GM12878 (cell line): ENCODE measurements at regions not wholly inside any gene's neighbourhood (a gene's known extent, or its start where the extent isn't known, plus 50 kb on each side); places are given as distances from the start of the nearest gene placed in this dataset.

Experiments
- ATAC-seq: fragments of 200-7000 bp; cut with Tn5 transposase; 3 replicates; pipeline ENCODE4 v1.9.1; 2020; ENCODE audit warnings: mild to moderate bottlenecking, moderate library complexity
- BruUV-seq: library from RNA; stranded (reverse); fragments of 400-500 nt; replicated peaks from 2 replicates; lab custom pipeline; 2021; lab: Mats Ljungman, UMichigan
- CTCF ChIA-PET: fragments of 300-600 bp; sonication (Branson Sonifier 250); formaldehyde crosslinking; extraction: SDS; loops from one replicate; lab custom pipeline; 2021; ENCODE audit warnings: inconsistent platforms; lab: Yijun Ruan, JAX
- POLR2A ChIA-PET: fragments of 350-600 bp; formaldehyde crosslinking; extraction: SDS; loops from one replicate; lab custom pipeline; 2021; ENCODE audit warnings: inconsistent platforms; lab: Charles Lee
- RAD21 ChIA-PET: fragments of 300-600 bp; sonication (Branson Sonifier 250); formaldehyde crosslinking; loops from one replicate; lab custom pipeline; 2023; ENCODE audit warnings: antibody characterized with exemption; ENCODE audit not compliant: unreplicated experiment; lab: Charles Lee
- SMC1A ChIA-PET: fragments of 300-600 bp; sonication (Branson Sonifier 250); formaldehyde crosslinking; loops from one replicate; lab custom pipeline; 2023; ENCODE audit not compliant: unreplicated experiment, uncharacterized antibody; lab: Charles Lee
- DNase-seq: peaks from one replicate; pipeline ENCODE4 v3.0.0-alpha.2; 2011; ENCODE audit warnings: low read depth, low spot score
- FAIRE-seq: peaks from 3 replicates; lab custom pipeline; 2011; peaks lifted over from hg19 to GRCh38; lab: Jason Lieb, UNC
- H2AFZ ChIP-seq: 2 replicates; pipeline ENCODE4 v1.6.0; 2011; ENCODE audit warnings: low read depth, low read length, control low read depth; ENCODE audit not compliant: control insufficient read depth
- H3K27ac ChIP-seq: 2 replicates; pipeline ENCODE4 v1.5.1; 2011; ENCODE audit warnings: control low read depth; ENCODE audit not compliant: control insufficient read depth, insufficient read depth
- H3K27me3 ChIP-seq, 2 experiments: replicated peaks in 1 of 2; 2 replicates each; pipeline versions ENCODE4 v1.6.0 to v1.6.1; 2011; ENCODE audit warnings: low read length in 1 of 2; ENCODE audit not compliant: control insufficient read depth in 2 of 2, insufficient read depth in 2 of 2
- H3K36me3 ChIP-seq, 2 experiments: 2 replicates each; pipeline ENCODE4 v1.5.1; 2011; ENCODE audit warnings: low read length in 1 of 2; ENCODE audit not compliant: control insufficient read depth in 2 of 2, insufficient read depth in 2 of 2
- H3K4me1 ChIP-seq: 2 replicates; pipeline ENCODE4 v1.6.1; 2011; ENCODE audit warnings: mild to moderate bottlenecking, low read length, moderate library complexity, mixed read lengths; ENCODE audit not compliant: control insufficient read depth, insufficient read depth
- H3K4me2 ChIP-seq: 2 replicates; pipeline ENCODE4 v1.6.0; 2011; ENCODE audit warnings: control low read depth; ENCODE audit not compliant: control insufficient read depth, insufficient read depth
- H3K4me3 ChIP-seq: fragments of 200-600 bp; sonication (generic); 2 replicates; pipeline ENCODE4 v1.5.1; 2016
- H3K79me2 ChIP-seq: 2 replicates; pipeline ENCODE4 v1.6.0; 2011; ENCODE audit warnings: low read length; ENCODE audit not compliant: control insufficient read depth, insufficient read depth
- H3K9ac ChIP-seq: 2 replicates; pipeline ENCODE4 v1.8.0; 2011; ENCODE audit warnings: low read length, control low read depth, mixed read lengths; ENCODE audit not compliant: control insufficient read depth, insufficient read depth
- H3K9me3 ChIP-seq: replicated peaks from 3 replicates; pipeline ENCODE4 v1.5.1; 2011; ENCODE audit warnings: mild to moderate bottlenecking, low read length; ENCODE audit not compliant: control insufficient read depth, insufficient read depth
- H4K20me1 ChIP-seq: 2 replicates; pipeline ENCODE4 v1.6.0; 2011; ENCODE audit not compliant: control insufficient read depth, insufficient read depth
- BRCA1 ChIP-seq: IDR thresholded peaks from 2 replicates; pipeline ENCODE4 v1.6.1; 2011; ENCODE audit warnings: low read depth, low read length, improper control_type of control experiment
- CHD2 ChIP-seq: IDR thresholded peaks from 2 replicates; pipeline ENCODE4 v1.6.1; 2011; ENCODE audit warnings: low read depth, low read length, improper control_type of control experiment, borderline replicate concordance
- EP300 ChIP-seq, 2 experiments: fragments of 150-350 bp in 1 of 2; IDR thresholded peaks; 2 replicates each; pipeline ENCODE4 v1.6.1; 2011 to 2012; ENCODE audit warnings: low read depth in 2 of 2, low read length in 2 of 2, borderline replicate concordance in 1 of 2, improper control_type of control experiment in 1 of 2, inconsistent platforms in 1 of 2; ENCODE audit not compliant: control insufficient read depth in 1 of 2
- KLF5 ChIP-seq: fragments of 450-650 bp; IDR thresholded peaks from 2 replicates; pipeline ENCODE4 v1.6.1; 2014; ENCODE audit warnings: mild to moderate bottlenecking; ENCODE audit not compliant: partially characterized antibody
- MYB ChIP-seq: fragments of 150-350 bp; IDR thresholded peaks from 2 replicates; pipeline ENCODE4 v1.6.1; 2014; ENCODE audit warnings: mild to moderate bottlenecking, low read depth, low read length, borderline replicate concordance
- NFXL1 ChIP-seq: fragments of 450-650 bp; IDR thresholded peaks from 2 replicates; pipeline ENCODE4 v1.6.1; 2017; ENCODE audit warnings: antibody characterized with exemption, mild to moderate bottlenecking, borderline replicate concordance
- RB1 ChIP-seq: fragments of 450-650 bp; formaldehyde crosslinking; IDR thresholded peaks from 2 replicates; pipeline ENCODE4 v1.6.1; 2017; ENCODE audit warnings: mild to moderate bottlenecking, borderline replicate concordance
- REST ChIP-seq: IDR thresholded peaks from 2 replicates; pipeline ENCODE4 v1.6.1; 2012; ENCODE audit warnings: mild to moderate bottlenecking, low read depth, low read length
- RUNX3 ChIP-seq: IDR thresholded peaks from 2 replicates; pipeline ENCODE4 v1.6.1; 2012; ENCODE audit warnings: low read length, inconsistent platforms
- SMARCA5 ChIP-seq: fragments of 450-650 bp; IDR thresholded peaks from 2 replicates; pipeline ENCODE4 v1.6.1; 2017; ENCODE audit warnings: mild to moderate bottlenecking
- STAT3 ChIP-seq: IDR thresholded peaks from 2 replicates; pipeline ENCODE4 v1.6.1; 2011; ENCODE audit warnings: low read depth, low read length, improper control_type of control experiment
- WRNIP1 ChIP-seq: IDR thresholded peaks from 2 replicates; pipeline ENCODE4 v1.6.1; 2011; ENCODE audit warnings: low read depth, low read length, improper control_type of control experiment, borderline replicate concordance
- YY1 ChIP-seq: IDR thresholded peaks from 2 replicates; pipeline ENCODE4 v1.6.1; 2011; ENCODE audit warnings: low read depth, mild to moderate bottlenecking, low read length
- ZNF217 ChIP-seq: fragments of 450-650 bp; IDR thresholded peaks from 2 replicates; pipeline ENCODE4 v1.6.1; 2017; ENCODE audit warnings: antibody characterized with exemption, mild to moderate bottlenecking
- WGBS: methylation state at CpG from one replicate; pipeline ENCODE4 v1.1.6; 2016; ENCODE audit warnings: low lambda C conversion rate; ENCODE audit not compliant: insufficient replicate concordance, insufficient coverage; ENCODE audit errors: missing lambda C conversion rate; 5-methylcytosine and 5-hydroxymethylcytosine counted together
- in situ Hi-C: fragments of 300-500 bp; cut with MboI; formaldehyde crosslinking; loops from 9 replicates; pipeline ENCODE4 v1.14.3; 2018; ENCODE audit warnings: mixed read lengths
- intact Hi-C: fragments of 100-400 bp; cut with micrococcal nuclease; formaldehyde crosslinking; loops from one replicate; pipeline ENCODE4 v1.14.2; 2022; ENCODE audit not compliant: unreplicated experiment
- TF ChIP-seq, protein P1 (sequence below): IDR thresholded peaks from 2 replicates; pipeline ENCODE4 v1.6.1; 2012; ENCODE audit warnings: improper control_type of control experiment, low read depth, low read length; ENCODE audit not compliant: insufficient replicate concordance

- no peak for TF ChIP-seq REST
- no peak for TF ChIP-seq CHD2
- no peak for TF ChIP-seq SMARCA5
- no peak for TF ChIP-seq EP300 (IDR thresholded peaks at IDR 0.05; ENCODE audit: borderline replicate concordance in 1 of 2, control insufficient read depth in 1 of 2, low read depth in 2 of 2, low read length in 2 of 2)
Observed at GRCh38 chr17:69620363-69620762, 205.9 kb downstream of the MAP2K6 start (continued).

GRCh38 chr17:69625474-69625873 is 211.0 kb downstream of the MAP2K6 start:
- no peak overlapping the region for H3K4me2 ChIP-seq
- ChIA-PET CTCF (no interaction called here), RAD21 (no interaction called here), POLR2A (no interaction called here), SMC1A (no interaction called here)
- FAIRE-seq, result no peak
- no peak for DNase-seq
- no peaks in the 10 kb centered on the region for H3K79me2 ChIP-seq
- intact Hi-C loops (no loop called here), in situ Hi-C loops (no loop called here)
- no peaks in the 10 kb centered on the region for H3K9me3 ChIP-seq
- no peak overlapping the region for H2AFZ ChIP-seq
- H3K4me1 ChIP-seq, result no peaks in the 10 kb centered on the region
- no peak overlapping the region for H3K9ac ChIP-seq
- WGBS, result 0% methylated on average over 2 of the region's 2 CpGs
- H3K4me3 ChIP-seq, result no peak overlapping the region
- no TSS peak for BruUV-seq
- no peaks in the 10 kb centered on the region for H4K20me1 ChIP-seq
- H3K27me3 ChIP-seq, result no peaks in the 10 kb centered on the region
- no peaks in the 10 kb centered on the region for H3K36me3 ChIP-seq
- no peak overlapping the region for H3K27ac ChIP-seq
- ATAC-seq, result no peak
- TF ChIP-seq RB1 (no peak), STAT3 (no peak), YY1 (no peak), CHD2 (no peak), MYB (no peak), KLF5 (no peak), ZNF217 (no peak), WRNIP1 (no peak), NFXL1 (no peak), RUNX3 (no peak), BRCA1 (no peak)
- TF ChIP-seq, protein P1, sequence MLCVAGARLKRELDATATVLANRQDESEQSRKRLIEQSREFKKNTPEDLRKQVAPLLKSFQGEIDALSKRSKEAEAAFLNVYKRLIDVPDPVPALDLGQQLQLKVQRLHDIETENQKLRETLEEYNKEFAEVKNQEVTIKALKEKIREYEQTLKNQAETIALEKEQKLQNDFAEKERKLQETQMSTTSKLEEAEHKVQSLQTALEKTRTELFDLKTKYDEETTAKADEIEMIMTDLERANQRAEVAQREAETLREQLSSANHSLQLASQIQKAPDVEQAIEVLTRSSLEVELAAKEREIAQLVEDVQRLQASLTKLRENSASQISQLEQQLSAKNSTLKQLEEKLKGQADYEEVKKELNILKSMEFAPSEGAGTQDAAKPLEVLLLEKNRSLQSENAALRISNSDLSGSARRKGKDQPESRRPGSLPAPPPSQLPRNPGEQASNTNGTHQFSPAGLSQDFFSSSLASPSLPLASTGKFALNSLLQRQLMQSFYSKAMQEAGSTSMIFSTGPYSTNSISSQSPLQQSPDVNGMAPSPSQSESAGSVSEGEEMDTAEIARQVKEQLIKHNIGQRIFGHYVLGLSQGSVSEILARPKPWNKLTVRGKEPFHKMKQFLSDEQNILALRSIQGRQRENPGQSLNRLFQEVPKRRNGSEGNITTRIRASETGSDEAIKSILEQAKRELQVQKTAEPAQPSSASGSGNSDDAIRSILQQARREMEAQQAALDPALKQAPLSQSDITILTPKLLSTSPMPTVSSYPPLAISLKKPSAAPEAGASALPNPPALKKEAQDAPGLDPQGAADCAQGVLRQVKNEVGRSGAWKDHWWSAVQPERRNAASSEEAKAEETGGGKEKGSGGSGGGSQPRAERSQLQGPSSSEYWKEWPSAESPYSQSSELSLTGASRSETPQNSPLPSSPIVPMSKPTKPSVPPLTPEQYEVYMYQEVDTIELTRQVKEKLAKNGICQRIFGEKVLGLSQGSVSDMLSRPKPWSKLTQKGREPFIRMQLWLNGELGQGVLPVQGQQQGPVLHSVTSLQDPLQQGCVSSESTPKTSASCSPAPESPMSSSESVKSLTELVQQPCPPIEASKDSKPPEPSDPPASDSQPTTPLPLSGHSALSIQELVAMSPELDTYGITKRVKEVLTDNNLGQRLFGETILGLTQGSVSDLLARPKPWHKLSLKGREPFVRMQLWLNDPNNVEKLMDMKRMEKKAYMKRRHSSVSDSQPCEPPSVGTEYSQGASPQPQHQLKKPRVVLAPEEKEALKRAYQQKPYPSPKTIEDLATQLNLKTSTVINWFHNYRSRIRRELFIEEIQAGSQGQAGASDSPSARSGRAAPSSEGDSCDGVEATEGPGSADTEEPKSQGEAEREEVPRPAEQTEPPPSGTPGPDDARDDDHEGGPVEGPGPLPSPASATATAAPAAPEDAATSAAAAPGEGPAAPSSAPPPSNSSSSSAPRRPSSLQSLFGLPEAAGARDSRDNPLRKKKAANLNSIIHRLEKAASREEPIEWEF, result no peak
